GM23338 (cell line): ENCODE measurements at regions not wholly inside any gene's neighbourhood (a gene's known extent, or its start where the extent isn't known, plus 50 kb on each side); places are given as distances from the start of the nearest gene placed in this dataset.

Experiments
- ATAC-seq: fragments of 200-7000 bp; cut with Tn5 transposase; 3 replicates; pipeline ENCODE4 v1.9.1; 2020
- DNase-seq: peaks from one replicate; pipeline ENCODE4 v3.0.0-alpha.2; 2015; ENCODE audit warnings: low spot score
- H2AFZ ChIP-seq: fragments of 200-600 bp; sonication (generic); 2 replicates; pipeline ENCODE4 v1.8.0; 2016; ENCODE audit warnings: antibody characterized with exemption, mild to moderate bottlenecking, moderate library complexity
- H3F3A ChIP-seq: fragments of 200-600 bp; sonication (generic); replicated peaks from 2 replicates; pipeline ENCODE4 v1.8.0; 2017; ENCODE audit warnings: antibody characterized with exemption, mixed run types, low read depth
- H3K27ac ChIP-seq: fragments of 200-600 bp; sonication (generic); 2 replicates; pipeline ENCODE4 v1.6.1; 2016; ENCODE audit warnings: low read depth
- H3K27me3 ChIP-seq: fragments of 200-600 bp; sonication (generic); 2 replicates; pipeline ENCODE4 v1.8.0; 2016; ENCODE audit warnings: mild to moderate bottlenecking, mixed run types, moderate library complexity; ENCODE audit not compliant: insufficient read depth
- H3K36me3 ChIP-seq: fragments of 200-600 bp; sonication (generic); 2 replicates; pipeline ENCODE4 v1.8.0; 2016; ENCODE audit warnings: mild to moderate bottlenecking; ENCODE audit not compliant: insufficient read depth
- H3K4me1 ChIP-seq: fragments of 200-600 bp; sonication (generic); 2 replicates; pipeline ENCODE4 v1.8.0; 2016; ENCODE audit warnings: mild to moderate bottlenecking, moderate library complexity; ENCODE audit not compliant: insufficient read depth
- H3K4me2 ChIP-seq: fragments of 200-600 bp; sonication (generic); 2 replicates; pipeline ENCODE4 v1.7.1; 2017; ENCODE audit warnings: mixed run types
- H3K4me3 ChIP-seq: fragments of 200-600 bp; sonication (generic); 2 replicates; pipeline ENCODE4 v1.6.1; 2016; ENCODE audit warnings: mixed run types
- H3K79me2 ChIP-seq: fragments of 200-600 bp; sonication (generic); replicated peaks from 2 replicates; pipeline ENCODE4 v1.8.0; 2017; ENCODE audit warnings: mild to moderate bottlenecking; ENCODE audit not compliant: insufficient read depth
- H3K9me2 ChIP-seq: fragments of 200-600 bp; sonication (generic); 2 replicates; pipeline ENCODE4 v1.8.0; 2017; ENCODE audit not compliant: insufficient read depth
- H4K20me1 ChIP-seq: fragments of 200-600 bp; sonication (generic); replicated peaks from 2 replicates; pipeline ENCODE4 v1.8.0; 2017; ENCODE audit warnings: mild to moderate bottlenecking; ENCODE audit not compliant: insufficient read depth
- H3K27ac Mint-ChIP-seq: 2 replicates; pipeline ENCODE4 v1.8.0; 2020; ENCODE audit warnings: inconsistent platforms, mild to moderate bottlenecking, moderate library complexity, mixed read lengths
- H3K27me3 Mint-ChIP-seq: 3 replicates; pipeline ENCODE4 v1.8.0; 2022; ENCODE audit warnings: low read depth, mild to moderate bottlenecking, moderate library complexity, mixed read lengths, inconsistent platforms; ENCODE audit not compliant: insufficient read depth, poor library complexity
- H3K36me3 Mint-ChIP-seq: 3 replicates; pipeline ENCODE4 v1.8.0; 2021; ENCODE audit warnings: low read depth, mild to moderate bottlenecking, inconsistent platforms, moderate library complexity, mixed read lengths
- H3K4me1 Mint-ChIP-seq: 3 replicates; pipeline ENCODE4 v1.8.0; 2020; ENCODE audit warnings: mild to moderate bottlenecking, inconsistent platforms, mixed read lengths
- H3K4me3 Mint-ChIP-seq: 3 replicates; pipeline ENCODE4 v1.8.0; 2021; ENCODE audit warnings: moderate library complexity, mild to moderate bottlenecking, inconsistent platforms, mixed read lengths
- H3K9me3 Mint-ChIP-seq: 3 replicates; pipeline ENCODE4 v1.8.0; 2020; ENCODE audit warnings: moderate library complexity, mild to moderate bottlenecking, inconsistent platforms, mixed read lengths
- CREB1 ChIP-seq: fragments of 250-450 bp; sonication (Bioruptor Pico); IDR thresholded peaks from 2 replicates; pipeline ENCODE4 v1.5.0; 2020; ENCODE audit warnings: low read depth, mild to moderate bottlenecking, moderate library complexity
- CTCF ChIP-seq, 2 experiments: fragments of 200-600 bp in 1 of 2; sonication (generic) in 1 of 2; conservative IDR thresholded peaks; 2 replicates each; pipeline versions ENCODE4 v1.5.1 to v1.6.1; 2016 to 2017; ENCODE audit warnings: antibody characterized with exemption in 2 of 2, low read depth in 2 of 2, mild to moderate bottlenecking in 2 of 2, moderate library complexity in 1 of 2
- ETS1 ChIP-seq: IDR thresholded peaks from 2 replicates; pipeline ENCODE4 v1.6.1; 2016; ENCODE audit warnings: antibody characterized with exemption
- EZH2 ChIP-seq: fragments of 200-600 bp; sonication (generic); IDR thresholded peaks from one replicate; pipeline ENCODE4 v1.8.0; 2017; ENCODE audit warnings: antibody characterized with exemption, mild to moderate bottlenecking, low read depth; ENCODE audit not compliant: unreplicated experiment
- EZH2phosphoT487 ChIP-seq: fragments of 200-600 bp; sonication (generic); IDR thresholded peaks from one replicate; pipeline ENCODE4 v1.8.1; 2018; ENCODE audit warnings: antibody characterized with exemption; ENCODE audit not compliant: unreplicated experiment
- JUNB ChIP-seq: IDR thresholded peaks from one replicate; pipeline ENCODE4 v1.6.1; 2016; ENCODE audit warnings: antibody characterized with exemption; ENCODE audit not compliant: unreplicated experiment
- NANOG ChIP-seq: IDR thresholded peaks from 2 replicates; pipeline ENCODE4 v1.6.1; 2016; ENCODE audit warnings: antibody characterized with exemption, borderline replicate concordance
- POLR2AphosphoS5 ChIP-seq: IDR thresholded peaks from 2 replicates; pipeline ENCODE4 v1.6.1; 2016; ENCODE audit warnings: antibody characterized with exemption, low read depth
- REST ChIP-seq: IDR thresholded peaks from one replicate; pipeline ENCODE4 v1.6.1; 2018; ENCODE audit warnings: antibody characterized with exemption; ENCODE audit not compliant: unreplicated experiment
- STAT1 ChIP-seq: IDR thresholded peaks from one replicate; pipeline ENCODE4 v1.6.1; 2016; ENCODE audit warnings: antibody characterized with exemption; ENCODE audit not compliant: unreplicated experiment
- ZNF114 ChIP-seq: fragments of 250-450 bp; sonication (Bioruptor Pico); IDR thresholded peaks from 2 replicates; pipeline ENCODE4 v1.5.0; 2020; ENCODE audit warnings: mild to moderate bottlenecking, moderate library complexity
- ZNF331 ChIP-seq: fragments of 250-450 bp; sonication (Bioruptor Pico); IDR thresholded peaks from 2 replicates; pipeline ENCODE4 v1.5.0; 2020; ENCODE audit warnings: low read depth, mild to moderate bottlenecking, moderate library complexity
- ZNF462 ChIP-seq: fragments of 250-450 bp; sonication (Bioruptor Pico); IDR thresholded peaks from 2 replicates; pipeline ENCODE4 v1.5.0; 2020; ENCODE audit warnings: mild to moderate bottlenecking, moderate library complexity

GRCh38 chr4:54155936-54156335 lies 56.0 kb downstream of the GSX2 start:
- Histone ChIP-seq H3K4me2 (no peak overlapping the region), H3K27ac (no peak overlapping the region), H3K36me3 (0 out of 2 replicates have a peak, but pooled peaks cover 2% of the 10 kb centered on the region), H3K27me3 (no peaks in the 10 kb centered on the region), H4K20me1 (no peaks in the 10 kb centered on the region), H3K9me2 (no peaks in the 10 kb centered on the region), H2AFZ (no peak overlapping the region), H3K79me2 (no peaks in the 10 kb centered on the region), H3K4me1 (no peaks in the 10 kb centered on the region), H3K4me3 (no peak overlapping the region), H3F3A (no peaks in the 10 kb centered on the region)
- H3K27ac Mint-ChIP-seq = no peak overlapping the region
- H3K4me1 Mint-ChIP-seq = no peaks in the 10 kb centered on the region
- no peaks in the 10 kb centered on the region; the same call in 2 of the 3 replicates for H3K36me3 Mint-ChIP-seq
- peaks cover 8% of the 10 kb centered on the region; the same call in 2 of the 3 replicates for H3K9me3 Mint-ChIP-seq
- ATAC-seq (no peak), DNase-seq (no peak)
- no peaks in the 10 kb centered on the region for H3K27me3 Mint-ChIP-seq
- H3K4me3 Mint-ChIP-seq = no peak overlapping the region
- TF ChIP-seq EZH2phosphoT487 (no peak), CTCF (conservative IDR thresholded peaks at IDR 0.05; ENCODE audit: low read depth in 2 of 2) (no peak), EZH2 (no peak), REST (no peak), JUNB (no peak), STAT1 (no peak), ETS1 (no peak), NANOG (no peak), ZNF114 (CRISPR knock-in tag) (no peak), POLR2AphosphoS5 (no peak), CREB1 (CRISPR knock-in tag) (no peak), ZNF462 (CRISPR knock-in tag) (no peak), ZNF331 (no peak)
